ENCODE measurements at regions not wholly inside any gene's neighbourhood (a gene's known extent, or its start where the extent isn't known, plus 50 kb on each side); places are given as distances from the start of the nearest gene placed in this dataset.

- Histone ChIP-seq H3K9ac (ENCODE audit: low read depth, low read length) (no peak overlapping the region), H3K4me3 (ENCODE audit: low read length) (no peak overlapping the region), H3K9me3 (replicated peaks; ENCODE audit: low read length) (no peaks in the 10 kb centered on the region), H3K4me2 (ENCODE audit: low read length) (no peak overlapping the region), H3K36me3 (ENCODE audit: insufficient read depth, low read length) (no peaks in the 10 kb centered on the region), H3K27me3 (ENCODE audit: control insufficient read depth, insufficient read depth, low read length) (peaks cover 15% of the 10 kb centered on the region), H3K4me1 (ENCODE audit: control insufficient read depth, insufficient read depth, low read length) (no peaks in the 10 kb centered on the region)
Measured at GRCh38 chr10:43749940-43750552, 101.4 kb upstream of the ZNF32 start.

GRCh38 chr10:43749145-43749576 is 100.5 kb upstream of the ZNF32 start:
- no peak overlapping the region for H3K4me3 ChIP-seq (ENCODE audit: low read length)
- peak overlapping the region; percentile 21 for H3K4me2 ChIP-seq (ENCODE audit: low read length)
- no peak overlapping the region for H3K9ac ChIP-seq (ENCODE audit: low read depth, low read length)
- peaks cover 15% of the 10 kb centered on the region for H3K27me3 ChIP-seq (ENCODE audit: control insufficient read depth, insufficient read depth, low read length)
- no peaks in the 10 kb centered on the region for H3K36me3 ChIP-seq (ENCODE audit: insufficient read depth, low read length)
- no peaks in the 10 kb centered on the region for H3K9me3 ChIP-seq (replicated peaks; ENCODE audit: low read length)
- no peaks in the 10 kb centered on the region for H3K4me1 ChIP-seq (ENCODE audit: control insufficient read depth, insufficient read depth, low read length)

- no peaks in the 10 kb centered on the region for H3K9me3 ChIP-seq (replicated peaks; ENCODE audit: low read length)
- H3K9ac ChIP-seq (ENCODE audit: low read depth, low read length): no peak overlapping the region
- H3K27me3 ChIP-seq (ENCODE audit: control insufficient read depth, insufficient read depth, low read length): peaks cover 15% of the 10 kb centered on the region
- H3K4me2 ChIP-seq (ENCODE audit: low read length): no peak overlapping the region
- H3K36me3 ChIP-seq (ENCODE audit: insufficient read depth, low read length): no peaks in the 10 kb centered on the region
- no peaks in the 10 kb centered on the region for H3K4me1 ChIP-seq (ENCODE audit: control insufficient read depth, insufficient read depth, low read length)
- no peak overlapping the region for H3K4me3 ChIP-seq (ENCODE audit: low read length)
Measured at GRCh38 chr10:43748560-43748959, 99.9 kb upstream of the ZNF32 start.

- H3K4me1 ChIP-seq (ENCODE audit: control insufficient read depth, insufficient read depth, low read length): no peaks in the 10 kb centered on the region
- H3K27me3 ChIP-seq (ENCODE audit: control insufficient read depth, insufficient read depth, low read length): peaks cover 15% of the 10 kb centered on the region
- no peak overlapping the region for H3K4me3 ChIP-seq (ENCODE audit: low read length)
- no peaks in the 10 kb centered on the region for H3K36me3 ChIP-seq (ENCODE audit: insufficient read depth, low read length)
- H3K4me2 ChIP-seq (ENCODE audit: low read length): no peak overlapping the region
- H3K9ac ChIP-seq (ENCODE audit: low read depth, low read length): no peak overlapping the region
- no peaks in the 10 kb centered on the region for H3K9me3 ChIP-seq (replicated peaks; ENCODE audit: low read length)
Measured at GRCh38 chr10:43746906-43747305, 98.2 kb upstream of the ZNF32 start.

GRCh38 chr10:43739161-43739560 is 90.5 kb upstream of the ZNF32 start:
- H3K9me3 ChIP-seq (replicated peaks; ENCODE audit: low read length): no peaks in the 10 kb centered on the region
- no peak overlapping the region for H3K4me3 ChIP-seq (ENCODE audit: low read length)

GRCh38 chr10:43737003-43737402 is 88.3 kb upstream of the ZNF32 start:
- H3K27me3 ChIP-seq (ENCODE audit: control insufficient read depth, insufficient read depth, low read length): no peaks in the 10 kb centered on the region
- no peak overlapping the region for H3K4me3 ChIP-seq (ENCODE audit: low read length)
- H3K36me3 ChIP-seq (ENCODE audit: insufficient read depth, low read length): no peaks in the 10 kb centered on the region
- H3K9me3 ChIP-seq (replicated peaks; ENCODE audit: low read length): no peaks in the 10 kb centered on the region
- H3K4me2 ChIP-seq (ENCODE audit: low read length): no peak overlapping the region
- no peak overlapping the region for H3K9ac ChIP-seq (ENCODE audit: low read depth, low read length)
- peaks cover 13% of the 10 kb centered on the region for H3K4me1 ChIP-seq (ENCODE audit: control insufficient read depth, insufficient read depth, low read length)

More at GRCh38 chr10:43739161-43739560, 90.5 kb upstream of the ZNF32 start:
- Histone ChIP-seq H3K9ac (ENCODE audit: low read depth, low read length) (no peak overlapping the region), H3K27me3 (ENCODE audit: control insufficient read depth, insufficient read depth, low read length) (no peaks in the 10 kb centered on the region), H3K4me1 (ENCODE audit: control insufficient read depth, insufficient read depth, low read length) (peaks cover 13% of the 10 kb centered on the region), H3K4me2 (ENCODE audit: low read length) (no peak overlapping the region), H3K36me3 (ENCODE audit: insufficient read depth, low read length) (no peaks in the 10 kb centered on the region)

GRCh38 chr10:43735907-43736306 is 87.2 kb upstream of the ZNF32 start:
- Histone ChIP-seq H3K27me3 (ENCODE audit: control insufficient read depth, insufficient read depth, low read length) (no peaks in the 10 kb centered on the region), H3K4me1 (ENCODE audit: control insufficient read depth, insufficient read depth, low read length) (peaks cover 13% of the 10 kb centered on the region), H3K36me3 (ENCODE audit: insufficient read depth, low read length) (no peaks in the 10 kb centered on the region), H3K4me2 (ENCODE audit: low read length) (no peak overlapping the region), H3K9me3 (replicated peaks; ENCODE audit: low read length) (no peaks in the 10 kb centered on the region), H3K9ac (ENCODE audit: low read depth, low read length) (no peak overlapping the region), H3K4me3 (ENCODE audit: low read length) (no peak overlapping the region)

GRCh38 chr10:43734716-43735115 is 86.0 kb upstream of the ZNF32 start:
- Histone ChIP-seq H3K4me3 (ENCODE audit: low read length) (no peak overlapping the region), H3K27me3 (ENCODE audit: control insufficient read depth, insufficient read depth, low read length) (no peaks in the 10 kb centered on the region), H3K4me2 (ENCODE audit: low read length) (no peak overlapping the region), H3K36me3 (ENCODE audit: insufficient read depth, low read length) (no peaks in the 10 kb centered on the region), H3K4me1 (ENCODE audit: control insufficient read depth, insufficient read depth, low read length) (peaks cover 13% of the 10 kb centered on the region), H3K9ac (ENCODE audit: low read depth, low read length) (no peak overlapping the region), H3K9me3 (replicated peaks; ENCODE audit: low read length) (no peaks in the 10 kb centered on the region)

GRCh38 chr10:43731486-43731885 is 82.8 kb upstream of the ZNF32 start:
- no peak overlapping the region for H3K4me3 ChIP-seq (ENCODE audit: low read length)
- peaks cover 7% of the 10 kb centered on the region for H3K27me3 ChIP-seq (ENCODE audit: control insufficient read depth, insufficient read depth, low read length)
- no peak overlapping the region for H3K9ac ChIP-seq (ENCODE audit: low read depth, low read length)
- H3K4me2 ChIP-seq (ENCODE audit: low read length): no peak overlapping the region
- no peaks in the 10 kb centered on the region for H3K36me3 ChIP-seq (ENCODE audit: insufficient read depth, low read length)
- no peaks in the 10 kb centered on the region for H3K9me3 ChIP-seq (replicated peaks; ENCODE audit: low read length)
- peaks cover 13% of the 10 kb centered on the region for H3K4me1 ChIP-seq (ENCODE audit: control insufficient read depth, insufficient read depth, low read length)

- no peak overlapping the region for H3K4me2 ChIP-seq (ENCODE audit: low read length)
- H3K9ac ChIP-seq (ENCODE audit: low read depth, low read length): no peak overlapping the region
- H3K27me3 ChIP-seq (ENCODE audit: control insufficient read depth, insufficient read depth, low read length): peaks cover 13% of the 10 kb centered on the region
- H3K4me1 ChIP-seq (ENCODE audit: control insufficient read depth, insufficient read depth, low read length): no peaks in the 10 kb centered on the region
- H3K36me3 ChIP-seq (ENCODE audit: insufficient read depth, low read length): no peaks in the 10 kb centered on the region
- H3K4me3 ChIP-seq (ENCODE audit: low read length): no peak overlapping the region
- H3K9me3 ChIP-seq (replicated peaks; ENCODE audit: low read length): peaks cover 5% of the 10 kb centered on the region
Measured at GRCh38 chr10:43728425-43728824, 79.7 kb upstream of the ZNF32 start.

GRCh38 chr10:43727935-43728334 is 79.3 kb upstream of the ZNF32 start:
- H3K4me2 ChIP-seq (ENCODE audit: low read length): no peak overlapping the region
- H3K4me1 ChIP-seq (ENCODE audit: control insufficient read depth, insufficient read depth, low read length): no peaks in the 10 kb centered on the region
- H3K9me3 ChIP-seq (replicated peaks; ENCODE audit: low read length): peaks cover 5% of the 10 kb centered on the region

GRCh38 chr10:43715334-43715733 is 66.7 kb upstream of the ZNF32 start:
- no peak overlapping the region for H3K4me3 ChIP-seq (ENCODE audit: low read length)
- no peak overlapping the region for H3K4me2 ChIP-seq (ENCODE audit: low read length)
- no peaks in the 10 kb centered on the region for H3K9me3 ChIP-seq (replicated peaks; ENCODE audit: low read length)
- peaks cover 16% of the 10 kb centered on the region for H3K27me3 ChIP-seq (ENCODE audit: control insufficient read depth, insufficient read depth, low read length)
- no peak overlapping the region for H3K9ac ChIP-seq (ENCODE audit: low read depth, low read length)
- no peaks in the 10 kb centered on the region for H3K36me3 ChIP-seq (ENCODE audit: insufficient read depth, low read length)
- no peaks in the 10 kb centered on the region for H3K4me1 ChIP-seq (ENCODE audit: control insufficient read depth, insufficient read depth, low read length)

More at GRCh38 chr10:43727935-43728334, 79.3 kb upstream of the ZNF32 start:
- Histone ChIP-seq H3K36me3 (ENCODE audit: insufficient read depth, low read length) (no peaks in the 10 kb centered on the region), H3K27me3 (ENCODE audit: control insufficient read depth, insufficient read depth, low read length) (peaks cover 13% of the 10 kb centered on the region), H3K9ac (ENCODE audit: low read depth, low read length) (no peak overlapping the region), H3K4me3 (ENCODE audit: low read length) (no peak overlapping the region)

All from skeletal muscle satellite cell (primary cell).